ENCODE measurements at regions not wholly inside any gene's neighbourhood (a gene's known extent, or its start where the extent isn't known, plus 50 kb on each side); places are given as distances from the start of the nearest gene placed in this dataset.

- no peak for DNase-seq
- H3K9me3 Mint-ChIP-seq, result no peaks in the 10 kb centered on the region
- no peak overlapping the region for H3K27ac Mint-ChIP-seq
- H3K4me1 Mint-ChIP-seq (ENCODE audit: low read depth in 2 of 2), result no peaks in the 10 kb centered on the region
- H3K36me3 Mint-ChIP-seq (ENCODE audit: insufficient read depth), result no peaks in the 10 kb centered on the region
- ATAC-seq (replicated peaks), result no peak
- no peak overlapping the region for H3K4me3 Mint-ChIP-seq
- H3K27me3 Mint-ChIP-seq, result peaks cover 2 to 16% of the 10 kb centered on the region in 2 donors
These were observed 172.2 kb downstream of the GLI2 start for GRCh38 chr2:120907822-120908221.

GRCh38 chr2:120908314-120908975 lies 172.8 kb downstream of the GLI2 start:
- no peaks in the 10 kb centered on the region for H3K9me3 Mint-ChIP-seq
- H3K36me3 Mint-ChIP-seq (ENCODE audit: insufficient read depth), result no peaks in the 10 kb centered on the region
- ATAC-seq (replicated peaks), result no peak
- H3K4me3 Mint-ChIP-seq, result no peak overlapping the region
- DNase-seq, result no peak
- no peak overlapping the region for H3K27ac Mint-ChIP-seq
- H3K4me1 Mint-ChIP-seq (ENCODE audit: low read depth in 2 of 2), result no peaks in the 10 kb centered on the region
- H3K27me3 Mint-ChIP-seq, result peaks cover 0 to 13% of the 10 kb centered on the region in 2 donors

- Mint-ChIP-seq H3K9me3 (no peaks in the 10 kb centered on the region), H3K36me3 (ENCODE audit: insufficient read depth) (no peaks in the 10 kb centered on the region), H3K4me1 (ENCODE audit: low read depth in 2 of 2) (no peaks in the 10 kb centered on the region), H3K27me3 (peaks cover 0 to 13% of the 10 kb centered on the region in 2 donors), H3K27ac (no peak overlapping the region), H3K4me3 (no peak overlapping the region)
- no peak for ATAC-seq (replicated peaks)
- DNase-seq, result no peak
These were observed 173.4 kb downstream of the GLI2 start for GRCh38 chr2:120909102-120909501.

GRCh38 chr2:120910164-120910563 lies 174.5 kb downstream of the GLI2 start:
- no peaks in the 10 kb centered on the region for H3K36me3 Mint-ChIP-seq (ENCODE audit: insufficient read depth)
- DNase-seq, result no peak
- ATAC-seq (replicated peaks), result no peak
- no peaks in the 10 kb centered on the region for H3K9me3 Mint-ChIP-seq
- H3K27ac Mint-ChIP-seq, result no peak overlapping the region
- H3K4me1 Mint-ChIP-seq (ENCODE audit: low read depth in 2 of 2), result no peaks in the 10 kb centered on the region
- H3K27me3 Mint-ChIP-seq, result peaks cover 0 to 13% of the 10 kb centered on the region in 2 donors
- H3K4me3 Mint-ChIP-seq, result no peak overlapping the region

GRCh38 chr2:120910956-120911951 lies 175.6 kb downstream of the GLI2 start:
- H3K4me3 Mint-ChIP-seq, result no peak overlapping the region
- peaks cover 0 to 3% of the 10 kb centered on the region in 2 donors for H3K4me1 Mint-ChIP-seq (ENCODE audit: low read depth in 2 of 2)
- ATAC-seq (replicated peaks) (no peak), DNase-seq (no peak)
- H3K36me3 Mint-ChIP-seq (ENCODE audit: insufficient read depth), result no peaks in the 10 kb centered on the region
- no peak overlapping the region for H3K27ac Mint-ChIP-seq
- peaks cover 0 to 21% of the 10 kb centered on the region in 2 donors for H3K27me3 Mint-ChIP-seq
- H3K9me3 Mint-ChIP-seq, result no peaks in the 10 kb centered on the region

- no peak overlapping the region for H3K4me3 Mint-ChIP-seq
- peaks cover 0 to 3% of the 10 kb centered on the region in 2 donors for H3K4me1 Mint-ChIP-seq (ENCODE audit: low read depth in 2 of 2)
- ATAC-seq (replicated peaks), result no peak
- H3K36me3 Mint-ChIP-seq (ENCODE audit: insufficient read depth), result no peaks in the 10 kb centered on the region
- no peak overlapping the region for H3K27ac Mint-ChIP-seq
- peaks cover 0 to 11% of the 10 kb centered on the region in 2 donors for H3K27me3 Mint-ChIP-seq
- H3K9me3 Mint-ChIP-seq, result no peaks in the 10 kb centered on the region
- no peak for DNase-seq
These were observed 176.7 kb downstream of the GLI2 start for GRCh38 chr2:120912101-120912985.

- no peak for DNase-seq
- no peaks in the 10 kb centered on the region for H3K9me3 Mint-ChIP-seq
- H3K27ac Mint-ChIP-seq, result no peak overlapping the region
- peaks cover 0 to 3% of the 10 kb centered on the region in 2 donors for H3K4me1 Mint-ChIP-seq (ENCODE audit: low read depth in 2 of 2)
- H3K27me3 Mint-ChIP-seq, result peaks cover 0 to 8% of the 10 kb centered on the region in 2 donors
- H3K36me3 Mint-ChIP-seq (ENCODE audit: insufficient read depth), result no peaks in the 10 kb centered on the region
- H3K4me3 Mint-ChIP-seq, result no peak overlapping the region
- ATAC-seq (replicated peaks), result no peak
These were observed 178.5 kb downstream of the GLI2 start for GRCh38 chr2:120913972-120914838.

- DNase-seq, result no peak
- Mint-ChIP-seq H3K27ac (no peak overlapping the region), H3K9me3 (no peaks in the 10 kb centered on the region), H3K36me3 (ENCODE audit: insufficient read depth) (no peaks in the 10 kb centered on the region), H3K4me3 (no peak overlapping the region), H3K27me3 (peaks cover 0 to 10% of the 10 kb centered on the region in 2 donors), H3K4me1 (ENCODE audit: low read depth in 2 of 2) (peaks cover 0 to 3% of the 10 kb centered on the region in 2 donors)
- no peak for ATAC-seq (replicated peaks)
These were observed 179.3 kb downstream of the GLI2 start for GRCh38 chr2:120914839-120915521.

- Mint-ChIP-seq H3K4me3 (no peak overlapping the region), H3K36me3 (ENCODE audit: insufficient read depth) (no peaks in the 10 kb centered on the region), H3K9me3 (no peaks in the 10 kb centered on the region), H3K4me1 (ENCODE audit: low read depth in 2 of 2) (peaks cover 0 to 3% of the 10 kb centered on the region in 2 donors), H3K27me3 (peaks cover 0 to 17% of the 10 kb centered on the region in 2 donors), H3K27ac (no peak overlapping the region)
- ATAC-seq (replicated peaks) (no peak), DNase-seq (no peak)
These were observed 180.0 kb downstream of the GLI2 start for GRCh38 chr2:120915670-120916069.

GRCh38 chr2:120916446-120916845 lies 180.8 kb downstream of the GLI2 start:
- peaks cover 0 to 3% of the 10 kb centered on the region in 2 donors for H3K4me1 Mint-ChIP-seq (ENCODE audit: low read depth in 2 of 2)

GRCh38 chr2:120917886-120918285 lies 182.2 kb downstream of the GLI2 start:
- no peaks in the 10 kb centered on the region for H3K9me3 Mint-ChIP-seq
- H3K36me3 Mint-ChIP-seq (ENCODE audit: insufficient read depth), result no peaks in the 10 kb centered on the region
- H3K4me3 Mint-ChIP-seq, result no peak overlapping the region
- H3K27ac Mint-ChIP-seq, result no peak overlapping the region
- H3K4me1 Mint-ChIP-seq (ENCODE audit: low read depth in 2 of 2), result peaks cover 0 to 3% of the 10 kb centered on the region in 2 donors
- DNase-seq (no peak), ATAC-seq (replicated peaks) (no peak)
- H3K27me3 Mint-ChIP-seq, result peaks cover 0 to 27% of the 10 kb centered on the region in 2 donors

More at GRCh38 chr2:120916446-120916845, 180.8 kb downstream of the GLI2 start:
- DNase-seq (no peak), ATAC-seq (replicated peaks) (no peak)
- Mint-ChIP-seq H3K9me3 (no peaks in the 10 kb centered on the region), H3K4me3 (no peak overlapping the region), H3K27ac (no peak overlapping the region), H3K27me3 (peaks cover 0 to 19% of the 10 kb centered on the region in 2 donors), H3K36me3 (ENCODE audit: insufficient read depth) (no peaks in the 10 kb centered on the region)

GRCh38 chr2:120919216-120919615 lies 183.5 kb downstream of the GLI2 start:
- Mint-ChIP-seq H3K4me1 (ENCODE audit: low read depth in 2 of 2) (peaks cover 0 to 3% of the 10 kb centered on the region in 2 donors), H3K27me3 (peaks cover 0 to 27% of the 10 kb centered on the region in 2 donors), H3K4me3 (no peak overlapping the region), H3K36me3 (ENCODE audit: insufficient read depth) (no peaks in the 10 kb centered on the region), H3K9me3 (no peaks in the 10 kb centered on the region), H3K27ac (no peak overlapping the region)
- DNase-seq, result no peak
- ATAC-seq (replicated peaks), result no peak
